GM12892 (cell line): ENCODE measurements at regions not wholly inside any gene's neighbourhood (a gene's known extent, or its start where the extent isn't known, plus 50 kb on each side); places are given as distances from the start of the nearest gene placed in this dataset.

ENCODE experiments used
- POLR2A ChIP-seq: IDR thresholded peaks from 2 replicates; pipeline ENCODE4 v1.6.1; 2011; ENCODE audit warnings: low read depth, low read length, control low read depth
- TAF1 ChIP-seq: IDR thresholded peaks from 2 replicates; pipeline ENCODE4 v1.6.1; 2011; ENCODE audit warnings: low read depth, mild to moderate bottlenecking, control low read depth, low read length, borderline replicate concordance

- TF ChIP-seq TAF1, result no peak
- no peak for TF ChIP-seq POLR2A
Observed at GRCh38 chr10:6674291-6674690, 94.2 kb upstream of the PRKCQ start.
